ENCODE measurements at regions not wholly inside any gene's neighbourhood (a gene's known extent, or its start where the extent isn't known, plus 50 kb on each side); places are given as distances from the start of the nearest gene placed in this dataset.
"Not testable (repeated sequence)": the region's sequence is repeated elsewhere in the genome, so short reads cannot be mapped to it uniquely, and the experiment has no call there.

GRCh38 chr4:28109801-28110200, 1249.2 kb downstream of the STIM2 start:
- no peaks in the 10 kb centered on the region for H3K79me2 ChIP-seq (ENCODE audit: control insufficient read depth, low read length)
- no peaks in the 10 kb centered on the region for H3K4me1 ChIP-seq (ENCODE audit: control insufficient read depth, low read length)
- no peaks in the 10 kb centered on the region for H4K20me1 ChIP-seq (ENCODE audit: control insufficient read depth, insufficient read depth, low read depth, low read length)
- no peaks in the 10 kb centered on the region for H3K27me3 ChIP-seq (ENCODE audit: control insufficient read depth, low read length)
- H3K4me2 ChIP-seq (ENCODE audit: low read length), result no peak overlapping the region
- no peaks in the 10 kb centered on the region for H3K9me3 ChIP-seq (ENCODE audit: control insufficient read depth, insufficient read depth, low read length)
- no peaks in the 10 kb centered on the region for H3K36me3 ChIP-seq (ENCODE audit: control insufficient read depth, low read length)
- H3K4me3 ChIP-seq (ENCODE audit: low read length), result no peak overlapping the region
- TF ChIP-seq, protein P1, sequence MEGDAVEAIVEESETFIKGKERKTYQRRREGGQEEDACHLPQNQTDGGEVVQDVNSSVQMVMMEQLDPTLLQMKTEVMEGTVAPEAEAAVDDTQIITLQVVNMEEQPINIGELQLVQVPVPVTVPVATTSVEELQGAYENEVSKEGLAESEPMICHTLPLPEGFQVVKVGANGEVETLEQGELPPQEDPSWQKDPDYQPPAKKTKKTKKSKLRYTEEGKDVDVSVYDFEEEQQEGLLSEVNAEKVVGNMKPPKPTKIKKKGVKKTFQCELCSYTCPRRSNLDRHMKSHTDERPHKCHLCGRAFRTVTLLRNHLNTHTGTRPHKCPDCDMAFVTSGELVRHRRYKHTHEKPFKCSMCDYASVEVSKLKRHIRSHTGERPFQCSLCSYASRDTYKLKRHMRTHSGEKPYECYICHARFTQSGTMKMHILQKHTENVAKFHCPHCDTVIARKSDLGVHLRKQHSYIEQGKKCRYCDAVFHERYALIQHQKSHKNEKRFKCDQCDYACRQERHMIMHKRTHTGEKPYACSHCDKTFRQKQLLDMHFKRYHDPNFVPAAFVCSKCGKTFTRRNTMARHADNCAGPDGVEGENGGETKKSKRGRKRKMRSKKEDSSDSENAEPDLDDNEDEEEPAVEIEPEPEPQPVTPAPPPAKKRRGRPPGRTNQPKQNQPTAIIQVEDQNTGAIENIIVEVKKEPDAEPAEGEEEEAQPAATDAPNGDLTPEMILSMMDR (IDR thresholded peaks at IDR 0.05; ENCODE audit: low read depth, low read length, poor library complexity, severe bottlenecking), result no peak
- TF ChIP-seq EZH2phosphoT487 (IDR thresholded peaks at IDR 0.05; ENCODE audit: borderline replicate concordance, low read length), result no peak
- H3F3A ChIP-seq (ENCODE audit: control insufficient read depth, insufficient read depth), result no peaks in the 10 kb centered on the region
- no peak overlapping the region for H3K27ac ChIP-seq (ENCODE audit: low read depth, low read length)
- no peaks in the 10 kb centered on the region for H3K9me2 ChIP-seq (replicated peaks; ENCODE audit: control insufficient read depth, low read length)

DNA sequence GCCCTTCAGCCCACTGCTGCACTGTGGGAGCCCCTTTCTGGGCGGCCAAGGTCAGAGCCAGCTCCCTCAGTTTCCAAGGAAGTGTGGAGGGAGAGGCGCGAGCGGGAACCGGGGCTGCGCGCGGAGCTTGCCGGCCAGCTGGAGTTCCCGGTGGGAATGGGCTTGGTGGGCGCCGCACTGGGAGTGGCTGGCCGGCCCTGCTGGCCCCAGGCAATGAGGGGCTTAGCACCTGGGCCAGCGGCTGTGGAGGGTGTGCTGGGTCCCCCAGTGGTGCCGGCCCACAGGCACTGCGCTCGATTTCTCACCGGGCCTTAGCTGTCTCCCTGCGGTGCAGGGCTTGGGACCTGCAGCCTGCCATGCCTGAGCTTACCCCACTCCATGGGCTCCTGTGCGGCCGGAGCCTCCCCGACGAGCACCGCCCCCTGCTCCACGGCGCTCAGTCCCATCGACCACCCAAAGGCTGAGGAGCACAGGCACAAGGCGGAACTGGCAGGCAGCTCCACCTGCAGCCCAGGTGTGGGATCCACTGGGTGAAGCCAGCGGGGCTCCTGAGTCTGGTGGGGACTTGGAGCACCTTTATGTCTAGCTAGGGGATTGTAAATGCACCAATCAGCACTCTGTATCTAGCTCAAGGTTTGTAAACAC, 1252.2 kb downstream of the STIM2 start:
- H3F3A ChIP-seq (ENCODE audit: control insufficient read depth, insufficient read depth); H3K4me1 ChIP-seq (ENCODE audit: control insufficient read depth, low read length); H3K4me2 ChIP-seq (ENCODE audit: low read length); H4K20me1 ChIP-seq (ENCODE audit: control insufficient read depth, insufficient read depth, low read depth, low read length); H3K9me3 ChIP-seq (ENCODE audit: control insufficient read depth, insufficient read depth, low read length); H3K9me2 ChIP-seq (replicated peaks; ENCODE audit: control insufficient read depth, low read length); H3K4me3 ChIP-seq (ENCODE audit: low read length); H3K36me3 ChIP-seq (ENCODE audit: control insufficient read depth, low read length); H3K27me3 ChIP-seq (ENCODE audit: control insufficient read depth, low read length); H3K79me2 ChIP-seq (ENCODE audit: control insufficient read depth, low read length); H3K27ac ChIP-seq (ENCODE audit: low read depth, low read length): not testable (repeated sequence)

DNA sequence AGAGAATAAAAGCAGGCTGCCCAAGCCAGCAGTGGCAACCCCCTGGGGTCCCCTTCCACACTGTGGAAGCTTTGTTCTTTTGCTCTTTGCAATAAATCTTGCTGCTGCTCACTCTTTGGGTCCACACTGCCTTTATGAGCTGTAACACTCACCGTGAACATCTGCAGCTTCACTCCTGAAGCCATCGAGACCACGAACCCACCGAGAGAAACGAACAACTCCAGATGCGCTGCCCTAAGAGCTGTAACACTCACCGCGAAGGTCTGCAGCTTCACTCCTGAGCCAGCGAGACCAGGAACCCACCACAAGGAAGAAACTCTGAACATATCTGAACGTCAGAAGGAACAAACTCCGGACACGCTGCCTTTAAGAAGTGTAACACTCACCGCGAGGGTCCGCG, 1252.9 kb downstream of the STIM2 start:
- H3K27me3 ChIP-seq (ENCODE audit: control insufficient read depth, low read length); H3K4me3 ChIP-seq (ENCODE audit: low read length); H3F3A ChIP-seq (ENCODE audit: control insufficient read depth, insufficient read depth); H3K36me3 ChIP-seq (ENCODE audit: control insufficient read depth, low read length); H4K20me1 ChIP-seq (ENCODE audit: control insufficient read depth, insufficient read depth, low read depth, low read length); H3K4me1 ChIP-seq (ENCODE audit: control insufficient read depth, low read length); H3K27ac ChIP-seq (ENCODE audit: low read depth, low read length); H3K9me3 ChIP-seq (ENCODE audit: control insufficient read depth, insufficient read depth, low read length); H3K79me2 ChIP-seq (ENCODE audit: control insufficient read depth, low read length); H3K4me2 ChIP-seq (ENCODE audit: low read length); H3K9me2 ChIP-seq (replicated peaks; ENCODE audit: control insufficient read depth, low read length): not testable (repeated sequence)

GRCh38 chr4:28116526-28117083, 1256.0 kb downstream of the STIM2 start:
- not testable (repeated sequence) for H3K36me3 ChIP-seq (ENCODE audit: control insufficient read depth, low read length); H3K79me2 ChIP-seq (ENCODE audit: control insufficient read depth, low read length); H3K27me3 ChIP-seq (ENCODE audit: control insufficient read depth, low read length); H3F3A ChIP-seq (ENCODE audit: control insufficient read depth, insufficient read depth); H3K4me3 ChIP-seq (ENCODE audit: low read length); H3K9me3 ChIP-seq (ENCODE audit: control insufficient read depth, insufficient read depth, low read length); H3K9me2 ChIP-seq (replicated peaks; ENCODE audit: control insufficient read depth, low read length); H3K4me1 ChIP-seq (ENCODE audit: control insufficient read depth, low read length); H3K4me2 ChIP-seq (ENCODE audit: low read length); H3K27ac ChIP-seq (ENCODE audit: low read depth, low read length); H4K20me1 ChIP-seq (ENCODE audit: control insufficient read depth, insufficient read depth, low read depth, low read length)

DNA sequence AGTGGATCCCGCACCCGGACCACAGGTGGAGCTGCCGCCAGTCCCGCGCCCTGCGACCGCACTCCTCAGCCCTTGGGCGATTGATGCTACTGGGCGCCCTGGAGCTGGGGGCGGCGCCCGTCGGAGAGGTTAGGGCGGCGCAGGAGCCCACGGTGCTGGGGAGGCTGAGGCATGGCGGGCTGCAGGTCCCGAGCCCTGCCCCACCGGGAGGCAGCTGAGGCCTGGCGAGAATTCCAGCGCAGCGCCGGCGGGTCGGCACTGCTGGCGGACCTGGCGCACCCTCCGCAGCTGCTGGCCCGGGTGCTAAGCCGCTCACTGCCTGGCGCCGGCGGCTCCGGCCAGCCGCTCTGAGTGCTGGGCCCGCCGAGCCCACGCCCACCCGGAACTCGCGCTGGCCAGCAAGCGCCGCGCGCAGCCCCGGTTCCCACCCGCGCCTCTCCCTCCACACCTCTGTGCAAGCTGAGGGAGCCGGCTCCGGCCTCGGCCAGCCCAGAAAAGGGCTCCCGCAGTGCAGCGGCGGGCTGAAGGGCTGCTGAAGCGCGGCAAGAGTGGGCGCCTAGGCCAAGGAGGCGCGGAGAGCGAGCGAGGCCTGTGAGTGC, 1256.5 kb downstream of the STIM2 start:
- Histone ChIP-seq H3K9me3 (ENCODE audit: control insufficient read depth, insufficient read depth, low read length) (peaks cover 3% of the 10 kb centered on the region; the same call in 1 of the 2 replicates), H3K27ac (ENCODE audit: low read depth, low read length) (no peak overlapping the region), H3K79me2 (ENCODE audit: control insufficient read depth, low read length) (no peaks in the 10 kb centered on the region), H3K4me1 (ENCODE audit: control insufficient read depth, low read length) (no peaks in the 10 kb centered on the region), H3K4me2 (ENCODE audit: low read length) (no peak overlapping the region), H4K20me1 (ENCODE audit: control insufficient read depth, insufficient read depth, low read depth, low read length) (no peaks in the 10 kb centered on the region), H3F3A (ENCODE audit: control insufficient read depth, insufficient read depth) (no peaks in the 10 kb centered on the region), H3K9me2 (replicated peaks; ENCODE audit: control insufficient read depth, low read length) (no peaks in the 10 kb centered on the region), H3K36me3 (ENCODE audit: control insufficient read depth, low read length) (no peaks in the 10 kb centered on the region), H3K27me3 (ENCODE audit: control insufficient read depth, low read length) (no peaks in the 10 kb centered on the region), H3K4me3 (ENCODE audit: low read length) (no peak overlapping the region)
- TF ChIP-seq EZH2phosphoT487 (IDR thresholded peaks at IDR 0.05; ENCODE audit: borderline replicate concordance, low read length), result no peak
- TF ChIP-seq, protein P1 (IDR thresholded peaks at IDR 0.05; ENCODE audit: low read depth, low read length, poor library complexity, severe bottlenecking), result no peak

Data from DOHH2 (cell line).